ENCODE measurements at regions not wholly inside any gene's neighbourhood (a gene's known extent, or its start where the extent isn't known, plus 50 kb on each side); places are given as distances from the start of the nearest gene placed in this dataset.

DNA sequence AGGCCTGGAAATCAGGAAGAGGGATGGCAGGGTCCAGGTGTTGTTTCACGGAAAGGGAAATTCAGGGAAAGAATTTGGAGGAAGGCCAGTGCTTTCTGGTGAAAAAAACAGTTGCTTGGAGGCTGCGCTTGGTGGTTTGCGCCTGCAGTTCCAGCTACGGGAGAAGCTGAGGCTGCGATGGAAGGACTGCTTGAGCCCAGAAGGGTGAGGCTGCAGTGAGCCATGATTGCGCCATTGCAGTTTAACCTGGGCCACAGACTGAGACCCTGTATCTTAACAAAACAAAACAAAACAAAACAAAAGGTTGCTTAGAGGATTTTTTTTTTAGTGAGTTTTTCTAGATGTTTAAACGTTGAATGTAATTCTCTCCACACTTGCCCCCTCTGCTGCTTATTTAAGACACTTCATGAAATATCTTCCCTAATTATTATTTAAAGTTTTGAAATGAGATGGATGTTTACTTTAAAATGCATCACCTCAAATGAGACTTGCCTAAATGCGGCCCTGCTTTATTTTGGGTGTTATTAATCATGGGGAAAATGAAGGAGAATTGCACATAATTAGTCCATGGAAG is 75.4 kb upstream of the TRPC4 start:
- Histone ChIP-seq H3K4me1 (ENCODE audit: control insufficient read depth, insufficient read depth, low read length) (no peaks in the 10 kb centered on the region), H3K27me3 (ENCODE audit: control insufficient read depth, insufficient read depth, low read length) (no peaks in the 10 kb centered on the region), H3K36me3 (ENCODE audit: control insufficient read depth, insufficient read depth, low read length) (no peaks in the 10 kb centered on the region), H3K4me3 (ENCODE audit: low read depth in 2 of 2, low read length in 2 of 2) (no peak overlapping the region), H3K27ac (ENCODE audit: low read length) (no peak overlapping the region), H3K9me3 (ENCODE audit: control insufficient read depth, insufficient read depth, low read depth, low read length) (no peaks in the 10 kb centered on the region)
- ChIA-PET POLR2A (no interaction called here), CTCF (no interaction called here)
- intact Hi-C loops (cut with micrococcal nuclease; ENCODE audit: unreplicated experiment) (no loop called here), in situ Hi-C loops (cut with HindIII; ENCODE audit: low pct_unique_long_range_greater_than_20kb, low sequenced_read_pairs) (no loop called here)
- no TSS peak for BruUV-seq (replicated peaks)
- DNase-seq (ENCODE audit: low read depth, low spot score) = no peak
- no peak for ATAC-seq
- no peak for TF ChIP-seq TCF7L2 (IDR thresholded peaks at IDR 0.05; ENCODE audit: low read depth, low read length)
- TF ChIP-seq, protein P1, sequence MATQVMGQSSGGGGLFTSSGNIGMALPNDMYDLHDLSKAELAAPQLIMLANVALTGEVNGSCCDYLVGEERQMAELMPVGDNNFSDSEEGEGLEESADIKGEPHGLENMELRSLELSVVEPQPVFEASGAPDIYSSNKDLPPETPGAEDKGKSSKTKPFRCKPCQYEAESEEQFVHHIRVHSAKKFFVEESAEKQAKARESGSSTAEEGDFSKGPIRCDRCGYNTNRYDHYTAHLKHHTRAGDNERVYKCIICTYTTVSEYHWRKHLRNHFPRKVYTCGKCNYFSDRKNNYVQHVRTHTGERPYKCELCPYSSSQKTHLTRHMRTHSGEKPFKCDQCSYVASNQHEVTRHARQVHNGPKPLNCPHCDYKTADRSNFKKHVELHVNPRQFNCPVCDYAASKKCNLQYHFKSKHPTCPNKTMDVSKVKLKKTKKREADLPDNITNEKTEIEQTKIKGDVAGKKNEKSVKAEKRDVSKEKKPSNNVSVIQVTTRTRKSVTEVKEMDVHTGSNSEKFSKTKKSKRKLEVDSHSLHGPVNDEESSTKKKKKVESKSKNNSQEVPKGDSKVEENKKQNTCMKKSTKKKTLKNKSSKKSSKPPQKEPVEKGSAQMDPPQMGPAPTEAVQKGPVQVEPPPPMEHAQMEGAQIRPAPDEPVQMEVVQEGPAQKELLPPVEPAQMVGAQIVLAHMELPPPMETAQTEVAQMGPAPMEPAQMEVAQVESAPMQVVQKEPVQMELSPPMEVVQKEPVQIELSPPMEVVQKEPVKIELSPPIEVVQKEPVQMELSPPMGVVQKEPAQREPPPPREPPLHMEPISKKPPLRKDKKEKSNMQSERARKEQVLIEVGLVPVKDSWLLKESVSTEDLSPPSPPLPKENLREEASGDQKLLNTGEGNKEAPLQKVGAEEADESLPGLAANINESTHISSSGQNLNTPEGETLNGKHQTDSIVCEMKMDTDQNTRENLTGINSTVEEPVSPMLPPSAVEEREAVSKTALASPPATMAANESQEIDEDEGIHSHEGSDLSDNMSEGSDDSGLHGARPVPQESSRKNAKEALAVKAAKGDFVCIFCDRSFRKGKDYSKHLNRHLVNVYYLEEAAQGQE (IDR thresholded peaks at IDR 0.05; ENCODE audit: insufficient read depth in 1 of 2, low read depth in 2 of 2, low read length in 1 of 2) = no peak
- TF ChIP-seq POLR2AphosphoS5 (IDR thresholded peaks at IDR 0.05; ENCODE audit: low read depth, low read length) = no peak
- TF ChIP-seq, protein P2, sequence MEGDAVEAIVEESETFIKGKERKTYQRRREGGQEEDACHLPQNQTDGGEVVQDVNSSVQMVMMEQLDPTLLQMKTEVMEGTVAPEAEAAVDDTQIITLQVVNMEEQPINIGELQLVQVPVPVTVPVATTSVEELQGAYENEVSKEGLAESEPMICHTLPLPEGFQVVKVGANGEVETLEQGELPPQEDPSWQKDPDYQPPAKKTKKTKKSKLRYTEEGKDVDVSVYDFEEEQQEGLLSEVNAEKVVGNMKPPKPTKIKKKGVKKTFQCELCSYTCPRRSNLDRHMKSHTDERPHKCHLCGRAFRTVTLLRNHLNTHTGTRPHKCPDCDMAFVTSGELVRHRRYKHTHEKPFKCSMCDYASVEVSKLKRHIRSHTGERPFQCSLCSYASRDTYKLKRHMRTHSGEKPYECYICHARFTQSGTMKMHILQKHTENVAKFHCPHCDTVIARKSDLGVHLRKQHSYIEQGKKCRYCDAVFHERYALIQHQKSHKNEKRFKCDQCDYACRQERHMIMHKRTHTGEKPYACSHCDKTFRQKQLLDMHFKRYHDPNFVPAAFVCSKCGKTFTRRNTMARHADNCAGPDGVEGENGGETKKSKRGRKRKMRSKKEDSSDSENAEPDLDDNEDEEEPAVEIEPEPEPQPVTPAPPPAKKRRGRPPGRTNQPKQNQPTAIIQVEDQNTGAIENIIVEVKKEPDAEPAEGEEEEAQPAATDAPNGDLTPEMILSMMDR (IDR thresholded peaks at IDR 0.05) = no peak
- TF ChIP-seq SIN3A (IDR thresholded peaks at IDR 0.05; ENCODE audit: borderline replicate concordance, insufficient read depth, low read depth, low read length) = no peak

DNA sequence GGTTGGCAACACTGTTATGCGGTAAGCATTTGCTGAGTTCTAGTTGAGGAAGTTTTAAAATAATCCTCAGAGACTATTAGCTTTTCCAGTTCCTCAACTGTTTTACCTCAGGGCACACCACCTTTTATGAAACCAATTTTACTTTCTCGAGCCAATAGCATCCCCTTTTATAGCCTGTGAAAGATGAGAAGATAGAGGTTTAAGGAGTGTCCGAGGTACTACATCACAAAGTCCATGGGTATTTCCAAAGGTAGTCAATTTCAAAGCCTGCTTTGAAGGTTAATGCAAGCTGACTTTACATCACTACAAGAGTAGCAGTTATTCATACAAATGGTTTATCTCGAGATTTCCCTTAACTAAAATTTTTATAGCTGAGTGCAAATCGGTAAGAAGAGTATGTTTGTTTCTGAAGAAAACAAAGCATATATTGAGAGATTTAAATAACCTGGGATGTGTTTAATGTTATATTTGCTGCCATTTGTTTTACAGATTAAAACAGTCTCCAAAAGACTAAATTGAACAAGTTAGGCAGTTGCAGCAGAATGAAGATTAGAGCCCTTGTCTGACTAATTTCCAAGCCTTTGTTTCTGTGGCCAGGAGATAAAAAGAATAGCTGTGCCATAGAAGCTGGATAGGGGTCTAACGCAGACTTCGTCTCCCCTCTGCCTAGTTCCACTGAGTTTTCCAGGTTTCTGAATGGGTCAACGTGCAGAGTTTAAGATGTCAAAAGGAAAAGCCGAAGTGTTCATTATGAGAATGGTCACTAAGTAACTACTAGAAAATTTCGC is 74.7 kb upstream of the TRPC4 start:
- intact Hi-C loops (cut with micrococcal nuclease; ENCODE audit: unreplicated experiment) (no loop called here), in situ Hi-C loops (cut with HindIII; ENCODE audit: low pct_unique_long_range_greater_than_20kb, low sequenced_read_pairs) (no loop called here)
- ATAC-seq (no peak), DNase-seq (ENCODE audit: low read depth, low spot score) (no peak)
- ChIA-PET CTCF (no interaction called here), POLR2A (no interaction called here)
- Histone ChIP-seq H3K36me3 (ENCODE audit: control insufficient read depth, insufficient read depth, low read length) (no peaks in the 10 kb centered on the region), H3K4me1 (ENCODE audit: control insufficient read depth, insufficient read depth, low read length) (no peaks in the 10 kb centered on the region), H3K9me3 (ENCODE audit: control insufficient read depth, insufficient read depth, low read depth, low read length) (no peaks in the 10 kb centered on the region), H3K27me3 (ENCODE audit: control insufficient read depth, insufficient read depth, low read length) (no peaks in the 10 kb centered on the region), H3K27ac (ENCODE audit: low read length) (no peak overlapping the region), H3K4me3 (ENCODE audit: low read depth in 2 of 2, low read length in 2 of 2) (no peak overlapping the region)
- BruUV-seq (replicated peaks) = no TSS peak
- TF ChIP-seq, protein P1 (IDR thresholded peaks at IDR 0.05; ENCODE audit: insufficient read depth in 1 of 2, low read depth in 2 of 2, low read length in 1 of 2) = no peak
- TF ChIP-seq, protein P2 (IDR thresholded peaks at IDR 0.05) = no peak
- no peak for TF ChIP-seq TCF7L2 (IDR thresholded peaks at IDR 0.05; ENCODE audit: low read depth, low read length)
- no peak for TF ChIP-seq POLR2AphosphoS5 (IDR thresholded peaks at IDR 0.05; ENCODE audit: low read depth, low read length)
- TF ChIP-seq SIN3A (IDR thresholded peaks at IDR 0.05; ENCODE audit: borderline replicate concordance, insufficient read depth, low read depth, low read length) = no peak
